ENCODE measurements at regions not wholly inside any gene's neighbourhood (a gene's known extent, or its start where the extent isn't known, plus 50 kb on each side); places are given as distances from the start of the nearest gene placed in this dataset.

- H3K4me3 ChIP-seq, result no peak overlapping the region
- H3K4me1 ChIP-seq, result no peaks in the 10 kb centered on the region
- H3K36me3 ChIP-seq, result no peaks in the 10 kb centered on the region
- TF ChIP-seq CTCF (IDR thresholded peaks at IDR 0.05; ENCODE audit: borderline replicate concordance), result no peak
- H3K9me3 ChIP-seq (replicated peaks), result no peaks in the 10 kb centered on the region
- no peaks in the 10 kb centered on the region for H3K27me3 ChIP-seq (ENCODE audit: low read depth)
- no peak overlapping the region for H3K27ac ChIP-seq (replicated peaks)
- no peak for DNase-seq
- intact Hi-C loops (cut with micrococcal nuclease), result no loop called here
Measured at GRCh38 chr16:35364263-35364662, 1904.9 kb downstream of the TP53TG3F start.

GRCh38 chr16:35365675-35366074 is 1906.3 kb downstream of the TP53TG3F start:
- DNase-seq, result no peak
- intact Hi-C loops (cut with micrococcal nuclease), result no loop called here
- Histone ChIP-seq H3K36me3 (no peaks in the 10 kb centered on the region), H3K4me1 (no peaks in the 10 kb centered on the region), H3K27ac (replicated peaks) (no peak overlapping the region), H3K27me3 (ENCODE audit: low read depth) (no peaks in the 10 kb centered on the region), H3K9me3 (replicated peaks) (no peaks in the 10 kb centered on the region), H3K4me3 (no peak overlapping the region)
- no peak for TF ChIP-seq CTCF (IDR thresholded peaks at IDR 0.05; ENCODE audit: borderline replicate concordance)

- H3K36me3 ChIP-seq, result no peaks in the 10 kb centered on the region
- H3K9me3 ChIP-seq (replicated peaks), result no peaks in the 10 kb centered on the region
- no peak overlapping the region for H3K4me3 ChIP-seq
- no peak overlapping the region for H3K27ac ChIP-seq (replicated peaks)
- no peak for TF ChIP-seq CTCF (IDR thresholded peaks at IDR 0.05; ENCODE audit: borderline replicate concordance)
- H3K4me1 ChIP-seq, result no peaks in the 10 kb centered on the region
- no peaks in the 10 kb centered on the region for H3K27me3 ChIP-seq (ENCODE audit: low read depth)
- no peak for DNase-seq
- intact Hi-C loops (cut with micrococcal nuclease), result no loop called here
Measured at GRCh38 chr16:35370617-35371016, 1911.2 kb downstream of the TP53TG3F start.

GRCh38 chr16:35377142-35377541 is 1917.7 kb downstream of the TP53TG3F start:
- Histone ChIP-seq H3K9me3 (replicated peaks) (no peaks in the 10 kb centered on the region), H3K4me1 (no peaks in the 10 kb centered on the region), H3K36me3 (no peaks in the 10 kb centered on the region), H3K4me3 (no peak overlapping the region), H3K27me3 (ENCODE audit: low read depth) (peaks cover 5% of the 10 kb centered on the region), H3K27ac (replicated peaks) (no peak overlapping the region)
- no peak for TF ChIP-seq CTCF (IDR thresholded peaks at IDR 0.05; ENCODE audit: borderline replicate concordance)
- DNase-seq, result no peak
- intact Hi-C loops (cut with micrococcal nuclease), result no loop called here

- no peak for DNase-seq
- H3K4me3 ChIP-seq, result no peak overlapping the region
- H3K4me1 ChIP-seq, result no peaks in the 10 kb centered on the region
- peaks cover 7% of the 10 kb centered on the region for H3K27me3 ChIP-seq (ENCODE audit: low read depth)
- no peak overlapping the region for H3K27ac ChIP-seq (replicated peaks)
- TF ChIP-seq CTCF (IDR thresholded peaks at IDR 0.05; ENCODE audit: borderline replicate concordance), result no peak
- H3K36me3 ChIP-seq, result no peaks in the 10 kb centered on the region
- no peaks in the 10 kb centered on the region for H3K9me3 ChIP-seq (replicated peaks)
- intact Hi-C loops (cut with micrococcal nuclease), result no loop called here
Measured at GRCh38 chr16:35386619-35387018, 1927.2 kb downstream of the TP53TG3F start.

- Histone ChIP-seq H3K27me3 (ENCODE audit: low read depth) (no peaks in the 10 kb centered on the region), H3K4me3 (no peak overlapping the region), H3K27ac (replicated peaks) (no peak overlapping the region), H3K9me3 (replicated peaks) (no peaks in the 10 kb centered on the region), H3K36me3 (no peaks in the 10 kb centered on the region), H3K4me1 (no peaks in the 10 kb centered on the region)
- intact Hi-C loops (cut with micrococcal nuclease), result no loop called here
- TF ChIP-seq CTCF (IDR thresholded peaks at IDR 0.05; ENCODE audit: borderline replicate concordance), result peak; percentile 73
- peak; percentile 28 for DNase-seq
Measured at GRCh38 chr16:35391328-35391727, 1931.9 kb downstream of the TP53TG3F start.
